Fibroblast of lung (primary cell): ENCODE measurements at regions not wholly inside any gene's neighbourhood (a gene's known extent, or its start where the extent isn't known, plus 50 kb on each side); places are given as distances from the start of the nearest gene placed in this dataset.

Experiments used
- EZH2 ChIP-seq: IDR thresholded peaks from 2 replicates; pipeline ENCODE4 v1.5.1; 2012; ENCODE audit warnings: low read length, control low read depth, mild to moderate bottlenecking; ENCODE audit errors: missing control alignments
- TF ChIP-seq, protein P1 (sequence below), 2 donors: IDR thresholded peaks in 1 of 2; conservative IDR thresholded peaks in 1 of 2; 1 replicate in 1 of 2; 2 replicates in 1 of 2; pipeline ENCODE4 v1.5.1; 2011 to 2012; ENCODE audit warnings: low read length in 2 of 2, control low read depth in 1 of 2, inconsistent platforms in 1 of 2, low read depth in 1 of 2, mild to moderate bottlenecking in 1 of 2

DNA sequence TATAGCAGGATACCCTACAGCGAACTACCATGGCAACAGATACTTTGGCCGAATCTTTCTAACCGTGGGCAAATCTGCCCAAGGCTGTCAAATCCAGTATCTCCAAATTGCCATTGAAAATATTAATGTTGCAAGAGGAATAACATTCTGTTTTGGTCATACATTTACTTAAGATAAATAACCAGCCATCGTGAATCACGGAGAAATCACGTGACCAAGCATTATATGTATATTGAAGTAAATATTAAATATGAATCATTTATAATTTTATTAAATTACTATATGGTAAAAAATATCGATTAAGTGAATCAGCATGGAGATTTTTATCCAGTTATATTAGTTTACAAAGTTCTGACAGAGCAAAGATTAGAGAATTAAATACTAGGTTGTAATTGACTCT, 714.6 kb upstream of the GJE1 start:
- TF ChIP-seq, protein P1, sequence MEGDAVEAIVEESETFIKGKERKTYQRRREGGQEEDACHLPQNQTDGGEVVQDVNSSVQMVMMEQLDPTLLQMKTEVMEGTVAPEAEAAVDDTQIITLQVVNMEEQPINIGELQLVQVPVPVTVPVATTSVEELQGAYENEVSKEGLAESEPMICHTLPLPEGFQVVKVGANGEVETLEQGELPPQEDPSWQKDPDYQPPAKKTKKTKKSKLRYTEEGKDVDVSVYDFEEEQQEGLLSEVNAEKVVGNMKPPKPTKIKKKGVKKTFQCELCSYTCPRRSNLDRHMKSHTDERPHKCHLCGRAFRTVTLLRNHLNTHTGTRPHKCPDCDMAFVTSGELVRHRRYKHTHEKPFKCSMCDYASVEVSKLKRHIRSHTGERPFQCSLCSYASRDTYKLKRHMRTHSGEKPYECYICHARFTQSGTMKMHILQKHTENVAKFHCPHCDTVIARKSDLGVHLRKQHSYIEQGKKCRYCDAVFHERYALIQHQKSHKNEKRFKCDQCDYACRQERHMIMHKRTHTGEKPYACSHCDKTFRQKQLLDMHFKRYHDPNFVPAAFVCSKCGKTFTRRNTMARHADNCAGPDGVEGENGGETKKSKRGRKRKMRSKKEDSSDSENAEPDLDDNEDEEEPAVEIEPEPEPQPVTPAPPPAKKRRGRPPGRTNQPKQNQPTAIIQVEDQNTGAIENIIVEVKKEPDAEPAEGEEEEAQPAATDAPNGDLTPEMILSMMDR (conservative IDR thresholded peaks at IDR 0.05 in 1 of 2, IDR thresholded peaks at IDR 0.05 in 1 of 2; ENCODE audit: low read depth in 1 of 2, low read length in 2 of 2): no peak
- no peak for TF ChIP-seq EZH2
